ENCODE measurements at regions not wholly inside any gene's neighbourhood (a gene's known extent, or its start where the extent isn't known, plus 50 kb on each side); places are given as distances from the start of the nearest gene placed in this dataset.

GRCh38 chr11:15884141-15884540 lies 472.2 kb downstream of the SOX6 start:
- in situ Hi-C loops (cut with HindIII; ENCODE audit: extremely low pct_ligation_motif_present, low pct_unique_long_range_greater_than_20kb) (loop anchor here (25.0 kb wide), 1 partner anchor 97 kb away; no protein-coding TSS in a partner anchor), intact Hi-C loops (cut with micrococcal nuclease; ENCODE audit: unreplicated experiment) (no loop called here)
- Histone ChIP-seq H3K27ac (ENCODE audit: extremely low read length, insufficient read depth, low read length) (no peak overlapping the region), H3K36me3 (replicated peaks in 1 of 2; ENCODE audit: control insufficient read depth in 1 of 2, insufficient read depth in 2 of 2, low read length in 2 of 2) (no peaks in the 10 kb centered on the region), H3K27me3 (ENCODE audit: control insufficient read depth in 1 of 2, insufficient read depth in 2 of 2, low read length in 2 of 2) (peaks cover 1 to 3% of the 10 kb centered on the region in 2 experiments; a peak in 1 of 5 replicates), H3K4me2 (ENCODE audit: low read depth, low read length) (no peak overlapping the region), H3K4me1 (ENCODE audit: insufficient read depth, low read length) (no peaks in the 10 kb centered on the region), H3K9me3 (ENCODE audit: low read length) (no peaks in the 10 kb centered on the region), H3K9ac (ENCODE audit: insufficient read depth, low read depth, low read length) (no peak overlapping the region), H2AFZ (ENCODE audit: low read length) (no peak overlapping the region), H4K20me1 (ENCODE audit: insufficient read depth, low read length) (no peaks in the 10 kb centered on the region), H3K4me3 (replicated peaks in 1 of 3; ENCODE audit: insufficient read depth in 1 of 3, low read depth in 2 of 3, low read length in 3 of 3) (no peak overlapping the region), H3K79me2 (ENCODE audit: insufficient read depth, low read length) (no peaks in the 10 kb centered on the region)
- WGBS (ENCODE audit: low lambda C conversion rate) = 58% methylated on average over 13 of the region's 13 CpGs
- ChIA-PET POLR2A (no interaction called here), CTCF (ENCODE audit: low intra/inter-chr PET ratio, low total read pairs) (no interaction called here)
- BruUV-seq (replicated peaks) = no TSS peak
- FAIRE-seq = no peak
- no peak for ATAC-seq
- DNase-seq (ENCODE audit: low spot score) = no peak
- TF ChIP-seq SIX1 (CRISPR knock-in tag; IDR thresholded peaks at IDR 0.05; ENCODE audit: borderline replicate concordance) (no peak), PBX3 (CRISPR knock-in tag; IDR thresholded peaks at IDR 0.05; ENCODE audit: borderline replicate concordance) (no peak), ZNF841 (CRISPR knock-in tag; IDR thresholded peaks at IDR 0.05; ENCODE audit: borderline replicate concordance) (no peak), HNRNPUL1 (IDR thresholded peaks at IDR 0.05; ENCODE audit: low read depth, low read length) (no peak), SRY (CRISPR knock-in tag; IDR thresholded peaks at IDR 0.05) (no peak), ZNF17 (CRISPR knock-in tag; IDR thresholded peaks at IDR 0.05) (no peak), ZNF282 (IDR thresholded peaks at IDR 0.05; ENCODE audit: partially characterized antibody) (no peak), HNF4G (IDR thresholded peaks at IDR 0.05; ENCODE audit: borderline replicate concordance, low read depth, low read length) (no peak), HNF4G (CRISPR knock-in tag; IDR thresholded peaks at IDR 0.05; ENCODE audit: borderline replicate concordance, low read depth) (no peak)
